Sigmoid colon (tissue), 4 donors: ENCODE measurements at regions not wholly inside any gene's neighbourhood (a gene's known extent, or its start where the extent isn't known, plus 50 kb on each side); places are given as distances from the start of the nearest gene placed in this dataset.

Experiments
- EP300 ChIP-seq, 4 donors: sonication (generic); formaldehyde crosslinking; IDR thresholded peaks; one replicate each; pipeline ENCODE4 v1.6.1; 2017; ENCODE audit warnings: antibody characterized with exemption in 4 of 4
- POLR2AphosphoS5 ChIP-seq, 4 donors: sonication (generic); formaldehyde crosslinking; IDR thresholded peaks; one replicate each; pipeline ENCODE4 v1.6.1; 2017; ENCODE audit warnings: antibody characterized with exemption in 4 of 4
- TF ChIP-seq, protein P1 (sequence below), 4 experiments: fragments of 450-650 bp in 3 of 4; fragments of 200-600 bp in 1 of 4; IDR thresholded peaks; one replicate each; pipeline ENCODE4 v1.5.1; 2016 to 2019; ENCODE audit warnings: antibody characterized with exemption in 4 of 4, mild to moderate bottlenecking in 3 of 4, moderate library complexity in 2 of 4

DNA sequence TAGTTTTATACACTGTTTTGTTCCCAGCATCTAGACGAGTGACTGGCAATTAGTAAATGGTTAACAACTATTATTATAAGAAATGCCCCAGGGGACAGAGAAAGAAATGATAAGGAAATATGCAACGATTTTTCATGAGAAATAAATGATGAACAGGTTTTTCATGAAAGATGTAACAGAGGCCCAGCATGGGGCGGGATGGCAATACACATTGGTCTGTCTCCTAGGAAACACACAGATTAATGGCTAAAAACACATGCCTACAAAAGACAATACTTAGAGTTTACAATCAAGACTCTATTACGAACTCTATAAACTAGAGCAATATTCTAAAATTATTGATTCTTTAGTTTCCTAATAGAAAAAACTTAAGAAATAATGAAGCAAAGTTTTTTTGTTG, 441.5 kb upstream of the CDH9 start:
- TF ChIP-seq POLR2AphosphoS5 (IDR thresholded peaks at IDR 0.05) (no peak), EP300 (IDR thresholded peaks at IDR 0.05) (no peak)
- TF ChIP-seq, protein P1, sequence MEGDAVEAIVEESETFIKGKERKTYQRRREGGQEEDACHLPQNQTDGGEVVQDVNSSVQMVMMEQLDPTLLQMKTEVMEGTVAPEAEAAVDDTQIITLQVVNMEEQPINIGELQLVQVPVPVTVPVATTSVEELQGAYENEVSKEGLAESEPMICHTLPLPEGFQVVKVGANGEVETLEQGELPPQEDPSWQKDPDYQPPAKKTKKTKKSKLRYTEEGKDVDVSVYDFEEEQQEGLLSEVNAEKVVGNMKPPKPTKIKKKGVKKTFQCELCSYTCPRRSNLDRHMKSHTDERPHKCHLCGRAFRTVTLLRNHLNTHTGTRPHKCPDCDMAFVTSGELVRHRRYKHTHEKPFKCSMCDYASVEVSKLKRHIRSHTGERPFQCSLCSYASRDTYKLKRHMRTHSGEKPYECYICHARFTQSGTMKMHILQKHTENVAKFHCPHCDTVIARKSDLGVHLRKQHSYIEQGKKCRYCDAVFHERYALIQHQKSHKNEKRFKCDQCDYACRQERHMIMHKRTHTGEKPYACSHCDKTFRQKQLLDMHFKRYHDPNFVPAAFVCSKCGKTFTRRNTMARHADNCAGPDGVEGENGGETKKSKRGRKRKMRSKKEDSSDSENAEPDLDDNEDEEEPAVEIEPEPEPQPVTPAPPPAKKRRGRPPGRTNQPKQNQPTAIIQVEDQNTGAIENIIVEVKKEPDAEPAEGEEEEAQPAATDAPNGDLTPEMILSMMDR (IDR thresholded peaks at IDR 0.05), result no peak
